ENCODE measurements at regions not wholly inside any gene's neighbourhood (a gene's known extent, or its start where the extent isn't known, plus 50 kb on each side); places are given as distances from the start of the nearest gene placed in this dataset.

DNA sequence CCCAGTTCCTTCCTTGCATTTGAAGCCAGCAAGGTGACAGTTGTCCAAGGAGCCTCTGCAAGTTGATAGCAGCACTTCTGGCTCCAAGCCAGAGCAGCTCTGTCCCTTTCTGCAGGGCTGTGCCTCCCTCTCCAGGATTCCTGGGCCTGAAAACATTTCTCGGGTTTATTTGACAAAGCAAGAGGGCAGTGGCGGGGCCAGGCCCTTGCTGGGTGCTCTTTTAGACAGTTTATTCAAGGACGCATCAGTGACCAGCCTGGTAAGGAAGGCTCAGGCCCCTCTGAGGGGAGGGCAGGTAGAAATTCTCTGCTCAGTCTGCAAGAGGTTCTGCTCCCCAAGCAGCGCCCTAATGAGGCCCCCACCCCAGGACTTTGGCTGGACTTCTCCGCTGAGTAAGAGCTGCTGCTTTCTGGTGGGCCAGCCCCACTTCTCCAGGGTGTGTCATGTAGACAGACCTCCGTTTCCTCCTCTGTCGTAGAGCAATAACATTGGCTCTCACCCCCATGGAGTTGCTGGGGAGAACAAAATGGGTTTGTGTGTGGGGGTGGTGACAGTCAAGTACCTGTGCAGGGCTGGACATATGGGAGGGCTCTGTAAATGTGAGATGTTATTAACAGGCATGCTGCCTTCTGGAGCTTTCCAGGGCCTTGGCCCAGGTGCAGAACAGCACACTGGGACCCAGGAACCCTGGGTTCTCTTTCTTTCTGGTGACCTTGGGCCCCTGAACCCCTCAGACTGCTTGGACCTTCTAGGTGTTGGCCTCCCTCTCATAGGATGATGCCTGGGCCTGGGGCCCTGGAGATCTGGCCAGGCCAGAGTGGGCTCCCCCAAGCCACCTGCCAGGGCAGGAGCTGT is 146.2 kb upstream of the TLE3 start:
- Histone ChIP-seq H3K36me3 (ENCODE audit: insufficient read depth, low read length) (no peaks in the 10 kb centered on the region), H2AFZ (ENCODE audit: low read length) (no peak overlapping the region), H3K4me3 (ENCODE audit: low read depth, low read length, poor library complexity, severe bottlenecking) (no peak overlapping the region), H3K79me2 (ENCODE audit: insufficient read depth, low read depth, low read length) (no peaks in the 10 kb centered on the region), H3K27ac (ENCODE audit: low read depth, low read length, poor library complexity, severe bottlenecking) (no peak overlapping the region), H3K4me2 (ENCODE audit: low read length) (no peak overlapping the region), H3K4me1 (ENCODE audit: insufficient read depth, low read length, poor library complexity, severe bottlenecking) (peaks cover 21% of the 10 kb centered on the region), H4K20me1 (ENCODE audit: insufficient read depth, low read length) (no peaks in the 10 kb centered on the region), H3K9me2 (ENCODE audit: insufficient read depth, low read length) (no peaks in the 10 kb centered on the region), H3K9me3 (ENCODE audit: low read length) (no peaks in the 10 kb centered on the region)
- intact Hi-C loops (cut with micrococcal nuclease; ENCODE audit: unreplicated experiment) = no loop called here
- DNase-seq (ENCODE audit: low spot score) = no peak
- TF ChIP-seq EZH2phosphoT487 (IDR thresholded peaks at IDR 0.05; ENCODE audit: borderline replicate concordance, low read depth, low read length) = no peak
- TF ChIP-seq, protein P1, sequence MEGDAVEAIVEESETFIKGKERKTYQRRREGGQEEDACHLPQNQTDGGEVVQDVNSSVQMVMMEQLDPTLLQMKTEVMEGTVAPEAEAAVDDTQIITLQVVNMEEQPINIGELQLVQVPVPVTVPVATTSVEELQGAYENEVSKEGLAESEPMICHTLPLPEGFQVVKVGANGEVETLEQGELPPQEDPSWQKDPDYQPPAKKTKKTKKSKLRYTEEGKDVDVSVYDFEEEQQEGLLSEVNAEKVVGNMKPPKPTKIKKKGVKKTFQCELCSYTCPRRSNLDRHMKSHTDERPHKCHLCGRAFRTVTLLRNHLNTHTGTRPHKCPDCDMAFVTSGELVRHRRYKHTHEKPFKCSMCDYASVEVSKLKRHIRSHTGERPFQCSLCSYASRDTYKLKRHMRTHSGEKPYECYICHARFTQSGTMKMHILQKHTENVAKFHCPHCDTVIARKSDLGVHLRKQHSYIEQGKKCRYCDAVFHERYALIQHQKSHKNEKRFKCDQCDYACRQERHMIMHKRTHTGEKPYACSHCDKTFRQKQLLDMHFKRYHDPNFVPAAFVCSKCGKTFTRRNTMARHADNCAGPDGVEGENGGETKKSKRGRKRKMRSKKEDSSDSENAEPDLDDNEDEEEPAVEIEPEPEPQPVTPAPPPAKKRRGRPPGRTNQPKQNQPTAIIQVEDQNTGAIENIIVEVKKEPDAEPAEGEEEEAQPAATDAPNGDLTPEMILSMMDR (conservative IDR thresholded peaks at IDR 0.05; ENCODE audit: low read length) = no peak
- POLR2A ChIA-PET = no interaction called here
- BruUV-seq (replicated peaks) = no TSS peak
- CTCF ChIA-PET (ENCODE audit: unreplicated experiment) = no interaction called here

DNA sequence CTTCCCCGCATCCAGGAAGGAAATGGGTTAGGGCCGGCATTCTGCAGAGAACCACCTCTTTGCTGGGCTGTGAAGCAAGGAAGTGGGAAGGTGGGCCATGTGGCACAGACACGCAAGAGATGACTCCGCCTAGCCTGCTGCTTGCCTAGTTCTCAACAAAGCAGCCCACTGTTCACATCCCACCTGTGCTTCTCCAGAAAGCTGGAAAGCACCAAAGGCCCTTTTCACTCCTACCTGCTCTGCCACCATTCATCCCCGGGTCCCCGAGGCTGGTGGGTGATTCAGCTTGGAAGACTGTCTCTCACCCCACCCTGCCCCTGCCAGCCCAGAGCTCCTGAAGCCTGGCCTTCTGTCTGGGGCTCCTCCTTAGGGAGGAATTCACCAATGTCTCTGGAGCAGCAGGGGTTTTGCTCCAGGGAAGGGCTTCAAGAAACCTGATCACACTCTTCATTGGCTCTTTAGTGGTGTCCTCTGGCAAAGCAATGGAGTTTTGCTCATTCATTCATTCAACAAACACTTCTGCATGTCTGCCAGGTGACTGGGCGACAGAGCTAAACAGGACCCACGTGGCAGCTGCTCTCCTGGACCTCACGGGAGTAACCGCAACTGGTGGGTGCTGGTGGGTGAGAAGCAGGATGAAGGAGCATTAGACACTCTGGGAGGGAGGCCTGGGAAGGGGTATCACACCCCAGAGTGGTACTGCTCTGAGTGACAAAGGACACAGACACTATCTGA is 145.4 kb upstream of the TLE3 start:
- BruUV-seq (replicated peaks) = no TSS peak
- ChIA-PET POLR2A (no interaction called here), CTCF (ENCODE audit: unreplicated experiment) (no interaction called here)
- TF ChIP-seq, protein P1 (conservative IDR thresholded peaks at IDR 0.05; ENCODE audit: low read length) = no peak
- TF ChIP-seq EZH2phosphoT487 (IDR thresholded peaks at IDR 0.05; ENCODE audit: borderline replicate concordance, low read depth, low read length) = no peak
- DNase-seq (ENCODE audit: low spot score) = no peak
- Histone ChIP-seq H3K9me3 (ENCODE audit: low read length) (no peaks in the 10 kb centered on the region), H3K4me2 (ENCODE audit: low read length) (no peak overlapping the region), H3K4me1 (ENCODE audit: insufficient read depth, low read length, poor library complexity, severe bottlenecking) (peaks cover 13% of the 10 kb centered on the region), H3K4me3 (ENCODE audit: low read depth, low read length, poor library complexity, severe bottlenecking) (no peak overlapping the region), H3K27ac (ENCODE audit: low read depth, low read length, poor library complexity, severe bottlenecking) (no peak overlapping the region), H3K79me2 (ENCODE audit: insufficient read depth, low read depth, low read length) (no peaks in the 10 kb centered on the region), H3K36me3 (ENCODE audit: insufficient read depth, low read length) (no peaks in the 10 kb centered on the region), H2AFZ (ENCODE audit: low read length) (no peak overlapping the region), H3K9me2 (ENCODE audit: insufficient read depth, low read length) (no peaks in the 10 kb centered on the region), H4K20me1 (ENCODE audit: insufficient read depth, low read length) (no peaks in the 10 kb centered on the region)
- intact Hi-C loops (cut with micrococcal nuclease; ENCODE audit: unreplicated experiment) = no loop called here

All from OCI-LY7 (cell line).